Esophagus squamous epithelium (tissue), 4 donors: ENCODE measurements at regions not wholly inside any gene's neighbourhood (a gene's known extent, or its start where the extent isn't known, plus 50 kb on each side); places are given as distances from the start of the nearest gene placed in this dataset.

ENCODE experiments used
- POLR2A ChIP-seq, 4 donors: fragments of 450-650 bp; IDR thresholded peaks; one replicate each; pipeline ENCODE4 v1.6.1; 2017; ENCODE audit warnings: antibody characterized with exemption in 4 of 4, mild to moderate bottlenecking in 4 of 4, moderate library complexity in 3 of 4
- TF ChIP-seq, protein P1 (sequence below), 6 experiments: fragments of 450-650 bp in 4 of 6; fragments of 200-600 bp in 2 of 6; sonication (generic) in 2 of 6; IDR thresholded peaks; one replicate each; pipeline ENCODE4 v1.5.1; 2016 to 2019; ENCODE audit warnings: antibody characterized with exemption in 6 of 6, mild to moderate bottlenecking in 4 of 6, moderate library complexity in 4 of 6

DNA sequence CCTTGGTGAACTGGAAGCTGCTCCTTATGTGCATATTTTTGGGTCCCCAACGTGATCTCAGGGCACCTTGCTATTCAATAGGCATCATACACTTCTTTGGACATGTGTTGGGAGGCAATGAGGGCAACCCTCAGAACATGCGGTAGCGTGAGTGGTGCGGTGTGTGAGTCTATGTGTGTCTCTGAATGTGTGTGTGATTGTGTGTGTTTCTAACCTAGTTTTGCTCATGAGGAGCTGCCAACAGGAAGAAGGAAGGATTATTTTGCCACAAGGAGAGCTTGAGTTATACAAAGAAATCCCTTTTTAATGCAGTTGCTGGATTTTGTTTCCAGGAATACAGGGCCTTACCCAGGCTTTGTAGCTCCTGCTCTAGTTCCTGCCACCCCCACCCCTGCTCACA, 75.8 kb upstream of the ITGA6 start:
- no peak for TF ChIP-seq POLR2A (IDR thresholded peaks at IDR 0.05)
- TF ChIP-seq, protein P1, sequence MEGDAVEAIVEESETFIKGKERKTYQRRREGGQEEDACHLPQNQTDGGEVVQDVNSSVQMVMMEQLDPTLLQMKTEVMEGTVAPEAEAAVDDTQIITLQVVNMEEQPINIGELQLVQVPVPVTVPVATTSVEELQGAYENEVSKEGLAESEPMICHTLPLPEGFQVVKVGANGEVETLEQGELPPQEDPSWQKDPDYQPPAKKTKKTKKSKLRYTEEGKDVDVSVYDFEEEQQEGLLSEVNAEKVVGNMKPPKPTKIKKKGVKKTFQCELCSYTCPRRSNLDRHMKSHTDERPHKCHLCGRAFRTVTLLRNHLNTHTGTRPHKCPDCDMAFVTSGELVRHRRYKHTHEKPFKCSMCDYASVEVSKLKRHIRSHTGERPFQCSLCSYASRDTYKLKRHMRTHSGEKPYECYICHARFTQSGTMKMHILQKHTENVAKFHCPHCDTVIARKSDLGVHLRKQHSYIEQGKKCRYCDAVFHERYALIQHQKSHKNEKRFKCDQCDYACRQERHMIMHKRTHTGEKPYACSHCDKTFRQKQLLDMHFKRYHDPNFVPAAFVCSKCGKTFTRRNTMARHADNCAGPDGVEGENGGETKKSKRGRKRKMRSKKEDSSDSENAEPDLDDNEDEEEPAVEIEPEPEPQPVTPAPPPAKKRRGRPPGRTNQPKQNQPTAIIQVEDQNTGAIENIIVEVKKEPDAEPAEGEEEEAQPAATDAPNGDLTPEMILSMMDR (IDR thresholded peaks at IDR 0.05): no peak
